LNCAP (cell line): ENCODE measurements at regions not wholly inside any gene's neighbourhood (a gene's known extent, or its start where the extent isn't known, plus 50 kb on each side); places are given as distances from the start of the nearest gene placed in this dataset.

ENCODE experiments used
- TF ChIP-seq, protein P1 (sequence below): fragments of 450-650 bp; IDR thresholded peaks from 2 replicates; pipeline ENCODE4 v1.5.1; 2017; ENCODE audit warnings: mild to moderate bottlenecking

DNA sequence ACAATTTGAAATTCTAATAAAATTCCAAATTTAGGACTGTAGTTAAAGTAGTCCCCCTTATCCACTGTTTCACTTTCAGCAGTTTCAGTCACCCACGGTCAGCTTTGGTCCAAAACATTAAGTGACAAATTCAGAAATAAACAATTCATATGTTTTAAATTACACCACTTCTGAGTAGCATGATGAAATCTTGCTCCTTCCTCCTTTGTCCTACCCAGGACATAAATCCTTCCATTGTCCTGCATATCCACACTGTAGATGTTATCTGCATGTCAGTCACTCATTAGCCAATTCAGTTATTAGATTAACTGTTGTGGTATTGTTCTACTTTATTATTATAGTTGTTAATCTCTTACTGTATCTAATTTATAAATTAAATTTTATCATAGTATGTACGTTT is 376.5 kb downstream of the SH3GL2 start:
- TF ChIP-seq, protein P1, sequence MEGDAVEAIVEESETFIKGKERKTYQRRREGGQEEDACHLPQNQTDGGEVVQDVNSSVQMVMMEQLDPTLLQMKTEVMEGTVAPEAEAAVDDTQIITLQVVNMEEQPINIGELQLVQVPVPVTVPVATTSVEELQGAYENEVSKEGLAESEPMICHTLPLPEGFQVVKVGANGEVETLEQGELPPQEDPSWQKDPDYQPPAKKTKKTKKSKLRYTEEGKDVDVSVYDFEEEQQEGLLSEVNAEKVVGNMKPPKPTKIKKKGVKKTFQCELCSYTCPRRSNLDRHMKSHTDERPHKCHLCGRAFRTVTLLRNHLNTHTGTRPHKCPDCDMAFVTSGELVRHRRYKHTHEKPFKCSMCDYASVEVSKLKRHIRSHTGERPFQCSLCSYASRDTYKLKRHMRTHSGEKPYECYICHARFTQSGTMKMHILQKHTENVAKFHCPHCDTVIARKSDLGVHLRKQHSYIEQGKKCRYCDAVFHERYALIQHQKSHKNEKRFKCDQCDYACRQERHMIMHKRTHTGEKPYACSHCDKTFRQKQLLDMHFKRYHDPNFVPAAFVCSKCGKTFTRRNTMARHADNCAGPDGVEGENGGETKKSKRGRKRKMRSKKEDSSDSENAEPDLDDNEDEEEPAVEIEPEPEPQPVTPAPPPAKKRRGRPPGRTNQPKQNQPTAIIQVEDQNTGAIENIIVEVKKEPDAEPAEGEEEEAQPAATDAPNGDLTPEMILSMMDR: no peak

DNA sequence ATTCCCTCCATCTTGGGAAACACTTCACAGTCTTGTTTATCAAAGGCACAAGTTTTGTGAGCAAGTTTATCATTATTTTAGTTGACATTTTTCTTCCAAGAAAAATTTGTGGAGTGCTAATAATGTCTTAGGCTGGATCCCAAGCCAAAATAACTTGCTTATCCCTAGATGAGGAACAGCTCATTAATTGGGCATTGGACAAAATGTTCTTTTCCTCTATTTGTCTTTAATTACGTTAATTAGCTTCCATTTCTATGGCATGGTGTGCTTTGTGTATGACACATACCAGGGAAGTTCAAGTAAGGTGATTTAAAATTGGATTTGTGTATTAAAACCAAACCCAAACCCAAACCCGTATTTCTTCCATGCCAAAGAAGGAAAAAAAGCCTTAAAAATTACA is 379.5 kb downstream of the SH3GL2 start:
- TF ChIP-seq, protein P1: no peak

GRCh38 chr9:17962747-17963146 is 383.9 kb downstream of the SH3GL2 start:
- TF ChIP-seq, protein P1: no peak

- TF ChIP-seq, protein P1: no peak
These were observed 384.6 kb downstream of the SH3GL2 start for GRCh38 chr9:17963498-17963897.

GRCh38 chr9:17967731-17968130 is 388.9 kb downstream of the SH3GL2 start:
- TF ChIP-seq, protein P1: no peak

DNA sequence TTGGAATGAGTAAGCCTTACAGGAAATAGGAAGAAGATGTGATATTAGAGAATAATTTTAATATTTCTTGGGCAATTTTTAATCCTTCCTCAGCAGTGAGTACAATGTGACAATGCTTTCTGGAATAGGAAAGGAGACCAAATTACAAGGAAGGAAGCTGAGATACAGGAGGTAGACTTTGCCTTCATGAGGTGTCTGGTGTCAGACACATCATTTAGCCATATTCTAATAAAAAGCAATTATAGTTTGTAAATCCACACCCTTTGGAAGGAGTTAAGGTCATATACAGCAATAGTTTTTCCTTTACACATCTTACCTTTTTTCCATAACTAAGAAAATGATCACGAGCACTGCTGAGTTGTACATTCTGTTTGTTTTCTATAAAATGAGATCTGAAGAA is 390.4 kb downstream of the SH3GL2 start:
- TF ChIP-seq, protein P1: no peak

DNA sequence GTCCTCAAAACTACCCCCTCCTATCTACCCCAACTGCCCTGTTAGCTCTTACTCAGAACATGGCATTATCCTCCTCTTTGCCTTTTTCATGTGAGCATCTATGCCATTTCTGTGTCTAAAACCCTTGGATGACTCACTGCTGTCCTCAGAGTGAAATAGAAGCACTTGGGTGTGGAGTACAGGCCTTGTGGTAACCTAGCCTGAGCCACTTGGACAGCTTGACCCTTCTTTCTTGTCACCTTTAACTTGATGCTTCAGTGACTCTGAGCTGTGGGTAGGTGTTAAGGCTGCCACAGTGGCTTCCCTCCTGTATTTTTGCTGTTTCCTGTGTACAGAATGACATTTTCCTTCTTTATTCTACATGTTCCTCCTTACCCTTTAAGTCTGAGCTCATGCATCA is 391.4 kb downstream of the SH3GL2 start:
- TF ChIP-seq, protein P1: no peak

GRCh38 chr9:17978773-17979172 is 399.9 kb downstream of the SH3GL2 start:
- TF ChIP-seq, protein P1: no peak
